ENCODE measurements at regions not wholly inside any gene's neighbourhood (a gene's known extent, or its start where the extent isn't known, plus 50 kb on each side); places are given as distances from the start of the nearest gene placed in this dataset.

- peak; percentile 72 for DNase-seq (ENCODE audit: low read depth)
- TF ChIP-seq CTCF (conservative IDR thresholded peaks at IDR 0.05; ENCODE audit: control insufficient read depth, insufficient read depth, low read depth, low read length), result no peak
- no peak overlapping the region for H3K4me3 ChIP-seq (ENCODE audit: control insufficient read depth, low read depth, low read length)
These were observed 55.3 kb upstream of the VGLL4 start for GRCh38 chr3:11699083-11699427.

- no peak for DNase-seq (ENCODE audit: low read depth)
- no peak for TF ChIP-seq CTCF (conservative IDR thresholded peaks at IDR 0.05; ENCODE audit: control insufficient read depth, insufficient read depth, low read depth, low read length)
- no peak overlapping the region for H3K4me3 ChIP-seq (ENCODE audit: control insufficient read depth, low read depth, low read length)
These were observed 54.8 kb upstream of the VGLL4 start for GRCh38 chr3:11698326-11699082.

GRCh38 chr3:11697701-11698100 is 54.0 kb upstream of the VGLL4 start:
- DNase-seq (ENCODE audit: low read depth), result no peak
- no peak for TF ChIP-seq CTCF (conservative IDR thresholded peaks at IDR 0.05; ENCODE audit: control insufficient read depth, insufficient read depth, low read depth, low read length)
- H3K4me3 ChIP-seq (ENCODE audit: control insufficient read depth, low read depth, low read length), result no peak overlapping the region

- no peak for DNase-seq (ENCODE audit: low read depth)
- TF ChIP-seq CTCF (conservative IDR thresholded peaks at IDR 0.05; ENCODE audit: control insufficient read depth, insufficient read depth, low read depth, low read length), result no peak
- no peak overlapping the region for H3K4me3 ChIP-seq (ENCODE audit: control insufficient read depth, low read depth, low read length)
These were observed 52.3 kb upstream of the VGLL4 start for GRCh38 chr3:11696054-11696453.

Data from fibroblast of mammary gland (primary cell).